MM.1S (cell line): ENCODE measurements at regions not wholly inside any gene's neighbourhood (a gene's known extent, or its start where the extent isn't known, plus 50 kb on each side); places are given as distances from the start of the nearest gene placed in this dataset.

Experiments used
- DNase-seq: peaks from one replicate; pipeline ENCODE4 v3.0.0-alpha.2; 2015
- H2AFZ ChIP-seq: fragments of 300-600 bp; sonication (generic); 2 replicates; pipeline ENCODE4 v1.6.0; 2016; ENCODE audit warnings: antibody characterized with exemption, low read length
- H3F3A ChIP-seq: fragments of 300-600 bp; sonication (generic); 2 replicates; pipeline ENCODE4 v1.6.1; 2016; ENCODE audit warnings: mild to moderate bottlenecking, antibody characterized with exemption, low read length, moderate library complexity, mixed read lengths; ENCODE audit not compliant: insufficient read depth
- H3K27ac ChIP-seq: fragments of 300-600 bp; sonication (generic); 2 replicates; pipeline ENCODE4 v1.5.1; 2016; ENCODE audit warnings: mild to moderate bottlenecking, low read length
- H3K27me3 ChIP-seq: fragments of 300-600 bp; sonication (generic); replicated peaks from 2 replicates; pipeline ENCODE4 v1.6.0; 2016; ENCODE audit warnings: low read length; ENCODE audit not compliant: insufficient read depth
- H3K36me3 ChIP-seq: fragments of 300-600 bp; sonication (generic); replicated peaks from 2 replicates; pipeline ENCODE4 v1.6.1; 2016; ENCODE audit warnings: mild to moderate bottlenecking, low read length, mixed read lengths; ENCODE audit not compliant: insufficient read depth
- H3K4me1 ChIP-seq: fragments of 300-600 bp; sonication (generic); 2 replicates; pipeline ENCODE4 v1.6.1; 2016; ENCODE audit warnings: low read length, mixed read lengths
- H3K4me2 ChIP-seq: fragments of 300-600 bp; sonication (generic); 2 replicates; pipeline ENCODE4 v1.6.0; 2016; ENCODE audit warnings: low read depth, low read length
- H3K4me3 ChIP-seq: fragments of 300-600 bp; sonication (generic); 2 replicates; pipeline ENCODE4 v1.5.1; 2016; ENCODE audit warnings: low read length, mixed read lengths
- H3K79me2 ChIP-seq: fragments of 300-600 bp; sonication (generic); 2 replicates; pipeline ENCODE4 v1.6.1; 2016; ENCODE audit warnings: mixed run types, low read length, mixed read lengths
- H3K9ac ChIP-seq: fragments of 300-600 bp; sonication (generic); 2 replicates; pipeline ENCODE4 v1.6.1; 2016; ENCODE audit warnings: low read length, mixed read lengths
- H3K9me2 ChIP-seq: fragments of 300-600 bp; sonication (generic); replicated peaks from 2 replicates; pipeline ENCODE4 v1.6.1; 2016; ENCODE audit warnings: mild to moderate bottlenecking, low read length, mixed read lengths; ENCODE audit not compliant: insufficient read depth
- H3K9me3 ChIP-seq: fragments of 300-600 bp; sonication (generic); replicated peaks from 2 replicates; pipeline ENCODE4 v1.6.1; 2016; ENCODE audit warnings: mild to moderate bottlenecking, low read length, mixed read lengths; ENCODE audit not compliant: insufficient read depth
- H4K20me1 ChIP-seq: fragments of 300-600 bp; sonication (generic); 2 replicates; pipeline ENCODE4 v1.6.1; 2016; ENCODE audit warnings: mild to moderate bottlenecking, low read length, moderate library complexity, mixed read lengths; ENCODE audit not compliant: insufficient read depth
- EZH2 ChIP-seq: fragments of 300-600 bp; sonication (generic); optimal IDR thresholded peaks from 2 replicates; pipeline ENCODE3; 2017; ENCODE audit warnings: low read depth, mild to moderate bottlenecking, antibody characterized with exemption, low read length, mixed read lengths
- EZH2phosphoT487 ChIP-seq: fragments of 300-600 bp; sonication (generic); IDR thresholded peaks from 2 replicates; pipeline ENCODE4 v1.6.1; 2018; ENCODE audit warnings: antibody characterized with exemption, low read length
- TF ChIP-seq, protein P1 (sequence below): fragments of 300-600 bp; sonication (generic); IDR thresholded peaks from 2 replicates; pipeline ENCODE4 v1.5.1; 2016; ENCODE audit warnings: antibody characterized with exemption, low read length, mixed read lengths

DNA sequence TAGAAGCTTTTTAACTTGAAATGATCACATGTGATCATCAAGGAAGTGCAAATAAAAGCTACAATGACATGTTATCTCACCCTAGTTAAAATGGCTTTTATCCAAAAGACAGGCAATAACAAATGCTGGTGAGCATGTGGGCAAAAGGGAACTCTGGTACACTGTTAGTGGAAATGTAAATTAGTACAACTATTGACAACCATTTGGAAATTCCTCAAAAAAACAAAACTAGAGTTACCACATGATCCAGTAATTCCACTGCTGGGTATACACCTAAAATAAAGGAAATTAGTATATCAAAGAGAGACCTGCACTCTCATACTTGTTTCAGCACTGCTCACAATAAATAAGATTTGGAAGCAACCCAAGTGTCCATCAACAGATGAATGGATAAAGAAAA, 108.7 kb downstream of the HTR1B start:
- DNase-seq = no peak
- H3K9me3 ChIP-seq = no peaks in the 10 kb centered on the region

DNA sequence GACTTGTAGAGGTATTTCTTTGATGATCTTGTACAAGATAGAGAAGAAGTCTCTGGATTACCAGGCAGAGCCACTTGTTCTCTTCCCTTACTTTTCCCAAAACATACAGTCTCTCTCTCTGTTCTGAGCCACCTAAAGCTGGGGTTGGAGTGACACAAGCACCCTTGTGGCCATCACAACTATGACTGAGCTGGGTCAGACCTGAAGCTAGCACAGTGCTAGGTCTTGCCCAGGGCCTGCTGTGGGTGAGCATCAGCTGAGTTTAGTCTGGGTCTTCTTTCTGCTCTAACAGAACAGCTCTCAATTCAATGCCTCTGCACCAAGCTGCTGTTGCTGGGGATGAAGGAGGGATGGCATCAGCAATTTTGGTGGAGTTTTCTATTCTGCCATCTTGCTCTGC, 110.2 kb downstream of the HTR1B start:
- no peak overlapping the region for H2AFZ ChIP-seq
- TF ChIP-seq EZH2phosphoT487 = no peak
- no peak for TF ChIP-seq EZH2
- TF ChIP-seq, protein P1, sequence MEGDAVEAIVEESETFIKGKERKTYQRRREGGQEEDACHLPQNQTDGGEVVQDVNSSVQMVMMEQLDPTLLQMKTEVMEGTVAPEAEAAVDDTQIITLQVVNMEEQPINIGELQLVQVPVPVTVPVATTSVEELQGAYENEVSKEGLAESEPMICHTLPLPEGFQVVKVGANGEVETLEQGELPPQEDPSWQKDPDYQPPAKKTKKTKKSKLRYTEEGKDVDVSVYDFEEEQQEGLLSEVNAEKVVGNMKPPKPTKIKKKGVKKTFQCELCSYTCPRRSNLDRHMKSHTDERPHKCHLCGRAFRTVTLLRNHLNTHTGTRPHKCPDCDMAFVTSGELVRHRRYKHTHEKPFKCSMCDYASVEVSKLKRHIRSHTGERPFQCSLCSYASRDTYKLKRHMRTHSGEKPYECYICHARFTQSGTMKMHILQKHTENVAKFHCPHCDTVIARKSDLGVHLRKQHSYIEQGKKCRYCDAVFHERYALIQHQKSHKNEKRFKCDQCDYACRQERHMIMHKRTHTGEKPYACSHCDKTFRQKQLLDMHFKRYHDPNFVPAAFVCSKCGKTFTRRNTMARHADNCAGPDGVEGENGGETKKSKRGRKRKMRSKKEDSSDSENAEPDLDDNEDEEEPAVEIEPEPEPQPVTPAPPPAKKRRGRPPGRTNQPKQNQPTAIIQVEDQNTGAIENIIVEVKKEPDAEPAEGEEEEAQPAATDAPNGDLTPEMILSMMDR = no peak

More for the DNA sequence above, 108.7 kb downstream of the HTR1B start:
- Histone ChIP-seq H3K4me1 (no peaks in the 10 kb centered on the region), H3K4me3 (no peak overlapping the region), H3K9me2 (no peaks in the 10 kb centered on the region), H3K9ac (no peak overlapping the region), H3K36me3 (no peaks in the 10 kb centered on the region), H3K4me2 (no peak overlapping the region), H3K27me3 (no peaks in the 10 kb centered on the region), H4K20me1 (no peaks in the 10 kb centered on the region), H3K27ac (no peak overlapping the region), H3F3A (no peaks in the 10 kb centered on the region), H2AFZ (no peak overlapping the region), H3K79me2 (no peaks in the 10 kb centered on the region)
- TF ChIP-seq EZH2 = no peak

DNA sequence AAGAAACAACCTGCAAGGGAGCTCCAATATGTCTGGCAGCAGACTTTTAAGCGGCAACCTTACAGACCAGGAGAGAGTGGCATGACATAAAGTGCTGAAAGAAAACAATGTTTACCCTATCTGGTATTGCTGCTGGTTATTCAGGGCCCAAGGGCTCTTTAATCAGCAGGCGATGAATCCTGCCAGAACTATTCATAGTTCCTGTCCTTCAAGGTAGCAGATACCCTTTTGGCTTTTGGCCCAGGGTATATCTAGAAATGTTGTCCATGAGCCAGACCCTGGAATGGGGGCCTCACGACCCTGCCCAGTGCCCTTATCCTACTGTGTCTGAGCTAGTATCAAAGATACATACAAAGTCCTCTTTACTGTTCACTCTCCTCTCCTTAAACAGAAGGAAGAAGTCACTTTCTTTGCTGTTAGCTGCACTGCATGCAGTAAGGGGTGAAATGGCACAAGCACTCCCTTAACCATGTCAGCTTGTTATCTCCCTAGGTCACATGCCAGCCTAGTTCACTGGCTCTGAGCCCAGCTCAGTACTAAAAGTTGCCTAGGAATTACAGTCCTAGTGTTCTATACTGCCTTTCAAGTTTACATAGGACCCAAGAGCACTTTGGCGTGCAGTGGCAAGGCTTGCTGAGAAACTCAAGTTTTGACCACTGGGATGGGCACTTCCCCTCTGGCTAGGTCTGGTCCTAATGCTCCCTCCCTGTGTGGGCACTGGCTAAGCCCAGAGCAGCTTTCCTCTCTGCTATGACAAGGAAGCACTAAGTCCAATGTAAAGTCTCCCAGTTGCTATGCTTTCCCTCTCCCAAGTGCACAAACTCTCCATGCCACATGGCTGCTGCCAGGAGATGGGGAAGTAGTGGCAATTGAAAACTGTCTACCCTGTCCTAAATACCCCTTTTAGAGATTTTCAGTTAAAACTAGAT, 122.0 kb downstream of the HTR1B start:
- H3F3A ChIP-seq = no peaks in the 10 kb centered on the region
- H3K79me2 ChIP-seq = no peaks in the 10 kb centered on the region
- H3K9me2 ChIP-seq = no peaks in the 10 kb centered on the region
- DNase-seq = no peak
- TF ChIP-seq, protein P1 = no peak
- no peak for TF ChIP-seq EZH2phosphoT487
- no peak for TF ChIP-seq EZH2
- H3K9ac ChIP-seq = no peak overlapping the region
- H4K20me1 ChIP-seq = no peaks in the 10 kb centered on the region
- H3K9me3 ChIP-seq = no peaks in the 10 kb centered on the region
- H2AFZ ChIP-seq = no peak overlapping the region
- H3K27me3 ChIP-seq = no peaks in the 10 kb centered on the region
- no peaks in the 10 kb centered on the region for H3K36me3 ChIP-seq
- H3K4me2 ChIP-seq = no peak overlapping the region
- H3K27ac ChIP-seq = no peak overlapping the region
- H3K4me1 ChIP-seq = no peaks in the 10 kb centered on the region
- H3K4me3 ChIP-seq = no peak overlapping the region

More for the DNA sequence above, 110.2 kb downstream of the HTR1B start:
- H3F3A ChIP-seq = no peaks in the 10 kb centered on the region
- no peaks in the 10 kb centered on the region for H3K4me1 ChIP-seq
- DNase-seq = no peak
- no peaks in the 10 kb centered on the region for H3K36me3 ChIP-seq
- H3K9ac ChIP-seq = no peak overlapping the region
- H3K9me2 ChIP-seq = no peaks in the 10 kb centered on the region
- no peak overlapping the region for H3K4me2 ChIP-seq
- no peaks in the 10 kb centered on the region for H3K27me3 ChIP-seq
- no peak overlapping the region for H3K4me3 ChIP-seq
- no peak overlapping the region for H3K27ac ChIP-seq
- H4K20me1 ChIP-seq = no peaks in the 10 kb centered on the region
- no peaks in the 10 kb centered on the region for H3K9me3 ChIP-seq
- no peaks in the 10 kb centered on the region for H3K79me2 ChIP-seq

DNA sequence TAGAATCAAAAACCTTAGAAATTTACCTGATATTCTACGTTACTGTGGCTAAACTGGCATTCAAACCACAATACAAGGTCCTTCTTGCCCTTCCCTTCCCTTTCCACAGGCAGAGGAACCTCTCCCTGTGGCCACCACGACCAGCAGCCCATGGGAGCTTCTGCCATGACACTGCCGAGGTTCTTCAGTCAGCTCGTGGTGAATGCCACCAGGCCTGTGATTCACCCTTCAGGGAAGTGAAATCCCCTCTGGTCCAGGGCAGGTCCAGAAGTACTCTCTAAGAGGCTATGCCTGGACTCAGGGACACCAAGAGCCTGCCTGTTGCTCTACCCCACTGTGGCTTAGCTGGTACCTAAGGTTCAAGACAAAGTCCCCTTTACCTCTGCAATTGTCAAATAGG, 123.0 kb downstream of the HTR1B start:
- Histone ChIP-seq H3K9me2 (no peaks in the 10 kb centered on the region), H3K4me3 (no peak overlapping the region), H3K79me2 (no peaks in the 10 kb centered on the region), H4K20me1 (no peaks in the 10 kb centered on the region), H3K27me3 (no peaks in the 10 kb centered on the region), H3F3A (no peaks in the 10 kb centered on the region), H3K4me1 (no peaks in the 10 kb centered on the region), H3K36me3 (no peaks in the 10 kb centered on the region), H3K9ac (no peak overlapping the region), H3K9me3 (no peaks in the 10 kb centered on the region), H2AFZ (no peak overlapping the region), H3K27ac (no peak overlapping the region), H3K4me2 (no peak overlapping the region)
- no peak for DNase-seq
- TF ChIP-seq EZH2 = no peak
- TF ChIP-seq EZH2phosphoT487 = no peak
- TF ChIP-seq, protein P1 = no peak
